ENCODE measurements at regions not wholly inside any gene's neighbourhood (a gene's known extent, or its start where the extent isn't known, plus 50 kb on each side); places are given as distances from the start of the nearest gene placed in this dataset.

GRCh38 chr4:156158747-156159146, 205.1 kb upstream of the CTSO start:
- TF ChIP-seq, protein P1, sequence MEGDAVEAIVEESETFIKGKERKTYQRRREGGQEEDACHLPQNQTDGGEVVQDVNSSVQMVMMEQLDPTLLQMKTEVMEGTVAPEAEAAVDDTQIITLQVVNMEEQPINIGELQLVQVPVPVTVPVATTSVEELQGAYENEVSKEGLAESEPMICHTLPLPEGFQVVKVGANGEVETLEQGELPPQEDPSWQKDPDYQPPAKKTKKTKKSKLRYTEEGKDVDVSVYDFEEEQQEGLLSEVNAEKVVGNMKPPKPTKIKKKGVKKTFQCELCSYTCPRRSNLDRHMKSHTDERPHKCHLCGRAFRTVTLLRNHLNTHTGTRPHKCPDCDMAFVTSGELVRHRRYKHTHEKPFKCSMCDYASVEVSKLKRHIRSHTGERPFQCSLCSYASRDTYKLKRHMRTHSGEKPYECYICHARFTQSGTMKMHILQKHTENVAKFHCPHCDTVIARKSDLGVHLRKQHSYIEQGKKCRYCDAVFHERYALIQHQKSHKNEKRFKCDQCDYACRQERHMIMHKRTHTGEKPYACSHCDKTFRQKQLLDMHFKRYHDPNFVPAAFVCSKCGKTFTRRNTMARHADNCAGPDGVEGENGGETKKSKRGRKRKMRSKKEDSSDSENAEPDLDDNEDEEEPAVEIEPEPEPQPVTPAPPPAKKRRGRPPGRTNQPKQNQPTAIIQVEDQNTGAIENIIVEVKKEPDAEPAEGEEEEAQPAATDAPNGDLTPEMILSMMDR (IDR thresholded peaks at IDR 0.05 in 2 of 3, conservative IDR thresholded peaks at IDR 0.05 in 1 of 3; ENCODE audit: borderline replicate concordance in 1 of 3, insufficient read depth in 1 of 3, low read depth in 2 of 3, low read length in 2 of 3) = no peak
- TF ChIP-seq POLR2AphosphoS5 (IDR thresholded peaks at IDR 0.05; ENCODE audit: low read depth, low read length) (no peak), SIN3A (IDR thresholded peaks at IDR 0.05; ENCODE audit: low read depth) (no peak), ZNF274 (IDR thresholded peaks at IDR 0.05; ENCODE audit: low read depth, low read length) (no peak), REST (IDR thresholded peaks at IDR 0.05; ENCODE audit: low read depth) (no peak), POLR2A (IDR thresholded peaks at IDR 0.05; ENCODE audit: borderline replicate concordance, extremely low read depth, insufficient read depth, insufficient read length) (no peak), YY1 (IDR thresholded peaks at IDR 0.05; ENCODE audit: extremely low read depth, insufficient replicate concordance, low read depth, low read length) (no peak), EZH2 (IDR thresholded peaks at IDR 0.05) (no peak), TCF7L2 (IDR thresholded peaks at IDR 0.05; ENCODE audit: borderline replicate concordance, extremely low read depth, insufficient read depth, insufficient read length) (no peak), EZH2phosphoT487 (IDR thresholded peaks at IDR 0.05; ENCODE audit: borderline replicate concordance) (no peak), MAX (IDR thresholded peaks at IDR 0.05) (no peak), CEBPB (IDR thresholded peaks at IDR 0.05; ENCODE audit: low read depth) (no peak)
- TF ChIP-seq, protein P2, sequence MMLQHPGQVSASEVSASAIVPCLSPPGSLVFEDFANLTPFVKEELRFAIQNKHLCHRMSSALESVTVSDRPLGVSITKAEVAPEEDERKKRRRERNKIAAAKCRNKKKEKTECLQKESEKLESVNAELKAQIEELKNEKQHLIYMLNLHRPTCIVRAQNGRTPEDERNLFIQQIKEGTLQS (IDR thresholded peaks at IDR 0.05) = no peak

Data from HCT116 (cell line).